ENCODE measurements at regions not wholly inside any gene's neighbourhood (a gene's known extent, or its start where the extent isn't known, plus 50 kb on each side); places are given as distances from the start of the nearest gene placed in this dataset.

GRCh38 chr9:13615660-13616490 is 336.4 kb upstream of the MPDZ start:
- no peak for TF ChIP-seq CTCF (IDR thresholded peaks at IDR 0.05)
- TF ChIP-seq POLR2A (IDR thresholded peaks at IDR 0.05; ENCODE audit: low read depth) = no peak
- TF ChIP-seq EP300 (IDR thresholded peaks at IDR 0.05) = no peak

Data from esophagus muscularis mucosa (tissue), 4 donors.